Caco-2 (cell line): ENCODE measurements at regions not wholly inside any gene's neighbourhood (a gene's known extent, or its start where the extent isn't known, plus 50 kb on each side); places are given as distances from the start of the nearest gene placed in this dataset.

ENCODE experiments used
- BruUV-seq: library from RNA; stranded (reverse); fragments of 400-500 nt; replicated peaks from 2 replicates; lab custom pipeline; 2021; lab: Mats Ljungman, UMichigan
- CTCF ChIA-PET: fragments of 300-600 bp; sonication (Branson Sonifier 250); formaldehyde crosslinking; loops from one replicate; lab custom pipeline; 2022; ENCODE audit warnings: antibody characterized with exemption; lab: Charles Lee
- POLR2A ChIA-PET: fragments of 300-600 bp; sonication (Branson Sonifier 250); formaldehyde crosslinking; loops from one replicate; lab custom pipeline; 2022; ENCODE audit warnings: antibody characterized with exemption; lab: Charles Lee
- DNase-seq, 2 experiments: peaks; one replicate each; pipeline versions ENCODE4 v3.0.0 to v3.0.0-alpha.2; 2020 to 2022
- H3K27me3 ChIP-seq: replicated peaks from 2 replicates; pipeline ENCODE4 v1.6.0; 2011; ENCODE audit warnings: low read length; ENCODE audit not compliant: control insufficient read depth, insufficient read depth
- H3K36me3 ChIP-seq: 2 replicates; pipeline ENCODE4 v1.5.1; 2011; ENCODE audit warnings: low read length; ENCODE audit not compliant: control insufficient read depth, insufficient read depth
- H3K4me1 ChIP-seq: fragments of 250-450 bp; sonication (Bioruptor Pico); 2 replicates; pipeline ENCODE4 v1.5.1; 2020; ENCODE audit warnings: mild to moderate bottlenecking
- H3K4me3 ChIP-seq: 2 replicates; pipeline ENCODE4 v1.5.1; 2011; ENCODE audit warnings: low read depth, mild to moderate bottlenecking, control low read depth, low read length
- H3K9me3 ChIP-seq: fragments of 250-450 bp; sonication (Bioruptor Pico); 2 replicates; pipeline ENCODE4 v1.5.1; 2020; ENCODE audit warnings: mild to moderate bottlenecking, moderate library complexity
- H3K27ac Mint-ChIP-seq: one replicate; pipeline ENCODE4 v1.8.0; 2022; ENCODE audit warnings: mixed read lengths; ENCODE audit not compliant: unreplicated experiment
- H3K27me3 Mint-ChIP-seq: one replicate; pipeline ENCODE4 v1.8.0; 2022; ENCODE audit warnings: mixed read lengths; ENCODE audit not compliant: insufficient read depth, unreplicated experiment
- H3K36me3 Mint-ChIP-seq: one replicate; pipeline ENCODE4 v1.8.0; 2022; ENCODE audit warnings: mild to moderate bottlenecking, mixed read lengths; ENCODE audit not compliant: insufficient read depth, unreplicated experiment
- H3K4me1 Mint-ChIP-seq: one replicate; pipeline ENCODE4 v1.8.0; 2022; ENCODE audit warnings: low read depth, mixed read lengths; ENCODE audit not compliant: unreplicated experiment
- H3K4me3 Mint-ChIP-seq: one replicate; pipeline ENCODE4 v1.8.0; 2022; ENCODE audit warnings: mild to moderate bottlenecking, moderate library complexity, mixed read lengths; ENCODE audit not compliant: unreplicated experiment
- H3K9me3 Mint-ChIP-seq: one replicate; pipeline ENCODE4 v1.8.0; 2022; ENCODE audit warnings: mixed read lengths; ENCODE audit not compliant: unreplicated experiment
- intact Hi-C: fragments of 100-400 bp; cut with micrococcal nuclease; formaldehyde crosslinking; loops from one replicate; pipeline ENCODE4 v1.10.0; 2022; ENCODE audit not compliant: unreplicated experiment
- TF ChIP-seq, protein P1 (sequence below), 2 experiments: fragments of 200-600 bp in 1 of 2; IDR thresholded peaks; 1 replicate in 1 of 2; 2 replicates in 1 of 2; pipeline versions ENCODE4 v1.5.1 to v1.8.0; 2011 to 2022; ENCODE audit warnings: antibody characterized with exemption in 1 of 2, control low read depth in 1 of 2, inconsistent platforms in 1 of 2, low read depth in 1 of 2, low read length in 1 of 2, mild to moderate bottlenecking in 1 of 2, moderate library complexity in 1 of 2; ENCODE audit not compliant: insufficient read depth in 1 of 2, severe bottlenecking in 1 of 2, unreplicated experiment in 1 of 2

DNA sequence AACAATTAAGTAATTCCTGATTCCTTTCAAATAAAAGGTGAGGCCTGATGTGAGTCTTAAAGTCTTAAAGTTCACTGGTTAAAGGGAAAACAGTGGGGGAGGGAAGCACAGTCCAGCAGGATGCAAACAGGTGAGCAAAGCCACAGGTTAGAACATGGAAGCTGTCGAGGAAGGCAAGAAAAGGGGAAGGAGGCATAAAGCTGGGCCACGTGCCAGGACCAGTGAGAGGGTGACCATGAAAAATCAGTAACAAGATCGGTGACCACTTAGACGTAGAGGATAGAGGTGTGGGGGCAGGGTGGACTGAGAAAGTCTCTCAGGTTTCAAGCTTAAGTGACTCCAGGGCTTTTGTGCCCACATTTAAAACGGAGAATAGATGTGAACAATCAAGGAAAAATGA is 231.3 kb downstream of the SETD4 start:
- POLR2A ChIA-PET: no interaction called here
- H3K9me3 ChIP-seq: no peaks in the 10 kb centered on the region
- H3K27ac Mint-ChIP-seq: no peak overlapping the region

DNA sequence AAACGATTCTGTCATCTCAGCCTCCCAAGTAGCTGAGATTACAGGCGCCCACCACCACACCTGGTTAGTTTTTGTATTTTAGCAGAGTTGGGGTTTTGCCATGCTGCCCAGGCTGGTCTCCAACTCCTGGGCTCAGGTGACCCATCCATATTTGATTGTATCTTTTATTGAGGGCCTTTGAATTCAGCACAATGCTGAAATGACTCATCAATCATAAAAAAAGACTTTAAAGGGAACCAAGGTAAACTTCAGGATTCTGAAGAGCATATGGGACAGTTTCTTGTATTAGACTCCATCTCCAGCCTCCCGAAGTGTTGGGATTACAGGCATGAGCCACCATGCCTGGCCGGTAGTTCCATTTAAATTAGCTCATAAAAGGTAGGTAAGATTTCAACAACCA is 232.2 kb downstream of the SETD4 start:
- Histone ChIP-seq H3K36me3 (no peaks in the 10 kb centered on the region), H3K4me1 (no peaks in the 10 kb centered on the region), H3K4me3 (no peak overlapping the region), H3K9me3 (no peaks in the 10 kb centered on the region), H3K27me3 (no peaks in the 10 kb centered on the region)
- no peaks in the 10 kb centered on the region for H3K9me3 Mint-ChIP-seq
- DNase-seq: no peak
- CTCF ChIA-PET: no interaction called here
- no peak overlapping the region for H3K27ac Mint-ChIP-seq
- peaks cover 6% of the 10 kb centered on the region for H3K27me3 Mint-ChIP-seq
- POLR2A ChIA-PET: no interaction called here
- H3K36me3 Mint-ChIP-seq: no peaks in the 10 kb centered on the region
- H3K4me1 Mint-ChIP-seq: peaks cover 12% of the 10 kb centered on the region
- intact Hi-C loops: no loop called here
- TF ChIP-seq, protein P1, sequence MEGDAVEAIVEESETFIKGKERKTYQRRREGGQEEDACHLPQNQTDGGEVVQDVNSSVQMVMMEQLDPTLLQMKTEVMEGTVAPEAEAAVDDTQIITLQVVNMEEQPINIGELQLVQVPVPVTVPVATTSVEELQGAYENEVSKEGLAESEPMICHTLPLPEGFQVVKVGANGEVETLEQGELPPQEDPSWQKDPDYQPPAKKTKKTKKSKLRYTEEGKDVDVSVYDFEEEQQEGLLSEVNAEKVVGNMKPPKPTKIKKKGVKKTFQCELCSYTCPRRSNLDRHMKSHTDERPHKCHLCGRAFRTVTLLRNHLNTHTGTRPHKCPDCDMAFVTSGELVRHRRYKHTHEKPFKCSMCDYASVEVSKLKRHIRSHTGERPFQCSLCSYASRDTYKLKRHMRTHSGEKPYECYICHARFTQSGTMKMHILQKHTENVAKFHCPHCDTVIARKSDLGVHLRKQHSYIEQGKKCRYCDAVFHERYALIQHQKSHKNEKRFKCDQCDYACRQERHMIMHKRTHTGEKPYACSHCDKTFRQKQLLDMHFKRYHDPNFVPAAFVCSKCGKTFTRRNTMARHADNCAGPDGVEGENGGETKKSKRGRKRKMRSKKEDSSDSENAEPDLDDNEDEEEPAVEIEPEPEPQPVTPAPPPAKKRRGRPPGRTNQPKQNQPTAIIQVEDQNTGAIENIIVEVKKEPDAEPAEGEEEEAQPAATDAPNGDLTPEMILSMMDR (IDR thresholded peaks at IDR 0.05; ENCODE audit: insufficient read depth in 1 of 2, low read depth in 1 of 2, low read length in 1 of 2, severe bottlenecking in 1 of 2, unreplicated experiment in 1 of 2): no peak
- H3K4me3 Mint-ChIP-seq: no peak overlapping the region
- BruUV-seq: no TSS peak

More for the DNA sequence above, 231.3 kb downstream of the SETD4 start:
- Histone ChIP-seq H3K4me3 (no peak overlapping the region), H3K36me3 (no peaks in the 10 kb centered on the region), H3K27me3 (no peaks in the 10 kb centered on the region), H3K4me1 (no peaks in the 10 kb centered on the region)
- no peak for DNase-seq
- Mint-ChIP-seq H3K4me3 (no peak overlapping the region), H3K36me3 (no peaks in the 10 kb centered on the region), H3K27me3 (peaks cover 6% of the 10 kb centered on the region), H3K9me3 (no peaks in the 10 kb centered on the region), H3K4me1 (peaks cover 12% of the 10 kb centered on the region)
- no TSS peak for BruUV-seq
- CTCF ChIA-PET: no interaction called here
- intact Hi-C loops: no loop called here
- TF ChIP-seq, protein P1 (IDR thresholded peaks at IDR 0.05; ENCODE audit: insufficient read depth in 1 of 2, low read depth in 1 of 2, low read length in 1 of 2, severe bottlenecking in 1 of 2, unreplicated experiment in 1 of 2): no peak

DNA sequence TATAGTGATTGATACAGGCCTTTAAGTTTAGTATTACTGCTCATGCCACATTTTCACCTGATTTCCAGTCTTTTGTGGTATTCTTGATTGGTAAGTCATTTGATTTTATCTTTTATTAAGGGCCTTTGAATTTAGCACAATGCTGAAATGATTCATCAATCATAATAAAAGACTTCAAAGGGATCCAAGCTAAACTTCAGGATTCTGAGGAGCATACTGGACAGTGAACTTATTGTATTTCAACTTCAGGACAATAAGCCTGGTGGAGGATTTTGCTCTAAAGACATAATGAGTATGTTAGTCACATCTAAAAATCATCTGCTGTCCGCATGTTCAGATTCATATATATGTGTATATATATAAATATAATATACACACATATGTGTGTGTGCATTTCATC is 233.3 kb downstream of the SETD4 start:
- Histone ChIP-seq H3K4me3 (no peak overlapping the region), H3K36me3 (no peaks in the 10 kb centered on the region), H3K27me3 (no peaks in the 10 kb centered on the region), H3K9me3 (no peaks in the 10 kb centered on the region), H3K4me1 (no peaks in the 10 kb centered on the region)
- H3K9me3 Mint-ChIP-seq: no peaks in the 10 kb centered on the region
- TF ChIP-seq, protein P1 (IDR thresholded peaks at IDR 0.05; ENCODE audit: insufficient read depth in 1 of 2, low read depth in 1 of 2, low read length in 1 of 2, severe bottlenecking in 1 of 2, unreplicated experiment in 1 of 2): no peak
- ChIA-PET POLR2A (no interaction called here), CTCF (no interaction called here)
- DNase-seq: no peak
- H3K36me3 Mint-ChIP-seq: no peaks in the 10 kb centered on the region
- peaks cover 6% of the 10 kb centered on the region for H3K27me3 Mint-ChIP-seq
- H3K27ac Mint-ChIP-seq: no peak overlapping the region
- peaks cover 12% of the 10 kb centered on the region for H3K4me1 Mint-ChIP-seq
- intact Hi-C loops: no loop called here
- no peak overlapping the region for H3K4me3 Mint-ChIP-seq
- no TSS peak for BruUV-seq
